ENCODE measurements at regions not wholly inside any gene's neighbourhood (a gene's known extent, or its start where the extent isn't known, plus 50 kb on each side); places are given as distances from the start of the nearest gene placed in this dataset.

DNA sequence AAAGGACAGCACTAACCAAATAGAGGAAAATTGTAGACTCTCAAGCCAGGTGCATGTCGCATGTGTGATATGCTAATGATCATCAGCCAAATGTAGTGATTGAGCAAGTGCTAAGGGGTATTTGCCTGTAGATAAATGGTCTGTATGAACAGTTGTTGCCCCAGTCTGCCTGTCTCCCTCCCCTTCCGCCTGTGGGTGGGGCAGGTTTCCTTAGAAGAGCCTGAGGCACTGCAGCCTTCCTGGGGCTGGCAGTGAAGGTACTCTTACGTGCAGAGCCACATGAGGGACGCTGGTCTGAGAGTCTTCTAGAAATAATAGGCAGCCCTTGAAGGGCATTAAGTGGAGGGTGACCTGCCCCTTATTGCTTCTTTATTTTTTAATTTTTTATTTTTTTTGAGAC, 152.1 kb downstream of the SNX10 start:
- no peaks in the 10 kb centered on the region for H3K79me2 ChIP-seq (ENCODE audit: insufficient read depth, low read length)
- no peaks in the 10 kb centered on the region for H3K9me3 ChIP-seq (ENCODE audit: low read depth, low read length)
- TF ChIP-seq, protein P1, sequence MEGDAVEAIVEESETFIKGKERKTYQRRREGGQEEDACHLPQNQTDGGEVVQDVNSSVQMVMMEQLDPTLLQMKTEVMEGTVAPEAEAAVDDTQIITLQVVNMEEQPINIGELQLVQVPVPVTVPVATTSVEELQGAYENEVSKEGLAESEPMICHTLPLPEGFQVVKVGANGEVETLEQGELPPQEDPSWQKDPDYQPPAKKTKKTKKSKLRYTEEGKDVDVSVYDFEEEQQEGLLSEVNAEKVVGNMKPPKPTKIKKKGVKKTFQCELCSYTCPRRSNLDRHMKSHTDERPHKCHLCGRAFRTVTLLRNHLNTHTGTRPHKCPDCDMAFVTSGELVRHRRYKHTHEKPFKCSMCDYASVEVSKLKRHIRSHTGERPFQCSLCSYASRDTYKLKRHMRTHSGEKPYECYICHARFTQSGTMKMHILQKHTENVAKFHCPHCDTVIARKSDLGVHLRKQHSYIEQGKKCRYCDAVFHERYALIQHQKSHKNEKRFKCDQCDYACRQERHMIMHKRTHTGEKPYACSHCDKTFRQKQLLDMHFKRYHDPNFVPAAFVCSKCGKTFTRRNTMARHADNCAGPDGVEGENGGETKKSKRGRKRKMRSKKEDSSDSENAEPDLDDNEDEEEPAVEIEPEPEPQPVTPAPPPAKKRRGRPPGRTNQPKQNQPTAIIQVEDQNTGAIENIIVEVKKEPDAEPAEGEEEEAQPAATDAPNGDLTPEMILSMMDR (IDR thresholded peaks at IDR 0.05; ENCODE audit: extremely low read depth, low read depth, low read length), result no peak
- H3K27ac ChIP-seq (ENCODE audit: low read depth, low read length), result no peak overlapping the region
- no peaks in the 10 kb centered on the region for H3K4me1 ChIP-seq (ENCODE audit: insufficient read depth, low read length)
- H3K36me3 ChIP-seq (ENCODE audit: insufficient read depth, low read length), result no peaks in the 10 kb centered on the region
- DNase-seq (ENCODE audit: insufficient read length, low spot score, missing footprints), result no peak
- H3K27me3 ChIP-seq (ENCODE audit: insufficient read depth, low read length), result no peaks in the 10 kb centered on the region
- no peak overlapping the region for H3K4me2 ChIP-seq (ENCODE audit: insufficient read depth, low read length)
- H3K4me3 ChIP-seq (ENCODE audit: insufficient read depth, low read length), result no peak overlapping the region
- H4K20me1 ChIP-seq (ENCODE audit: insufficient read depth, low read length), result no peaks in the 10 kb centered on the region
- no peak overlapping the region for H2AFZ ChIP-seq (ENCODE audit: low read length)

DNA sequence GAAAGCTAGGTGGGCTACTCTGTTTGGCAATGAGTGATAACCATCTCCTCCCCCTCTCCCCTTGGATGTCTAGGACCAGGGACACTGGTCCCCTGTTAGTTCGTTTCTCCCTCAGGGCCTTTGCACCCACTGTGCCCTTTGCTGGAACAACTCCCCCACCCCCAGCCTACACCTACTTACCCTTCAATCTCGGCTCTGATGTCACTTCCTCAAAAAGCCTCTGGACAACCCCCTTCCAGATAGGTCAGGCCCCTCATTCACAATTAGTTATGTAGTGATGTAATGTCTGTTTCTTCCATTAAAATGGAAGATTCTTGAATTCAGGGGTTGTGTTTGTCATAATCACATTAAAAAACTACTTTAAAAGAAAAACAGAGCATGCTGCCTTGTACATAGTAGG, 152.9 kb downstream of the SNX10 start:
- H3K9me3 ChIP-seq (ENCODE audit: low read depth, low read length), result no peaks in the 10 kb centered on the region
- TF ChIP-seq, protein P1 (IDR thresholded peaks at IDR 0.05; ENCODE audit: extremely low read depth, low read depth, low read length), result no peak
- DNase-seq (ENCODE audit: insufficient read length, low spot score, missing footprints), result no peak

DNA sequence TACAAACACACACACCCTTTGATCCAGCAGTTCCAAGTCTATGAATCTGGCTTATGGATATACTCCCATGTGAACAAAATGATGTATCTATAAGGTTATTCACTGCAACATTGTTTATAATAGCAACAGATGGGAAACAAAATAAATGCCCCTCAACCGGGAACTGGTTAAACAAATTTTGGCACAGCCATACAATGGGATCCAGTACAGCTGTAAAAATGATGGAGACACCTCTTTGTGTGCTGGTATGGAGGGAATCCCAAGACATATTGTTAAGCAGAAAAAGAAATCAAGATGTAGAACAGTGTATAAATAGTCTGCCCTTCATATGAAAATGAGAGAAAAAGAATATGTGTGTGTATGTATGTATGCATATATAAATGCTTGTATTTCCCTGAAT, 155.5 kb downstream of the SNX10 start:
- Histone ChIP-seq H3K4me3 (ENCODE audit: insufficient read depth, low read length) (no peak overlapping the region), H3K4me1 (ENCODE audit: insufficient read depth, low read length) (no peaks in the 10 kb centered on the region), H4K20me1 (ENCODE audit: insufficient read depth, low read length) (no peaks in the 10 kb centered on the region), H3K79me2 (ENCODE audit: insufficient read depth, low read length) (no peaks in the 10 kb centered on the region), H3K4me2 (ENCODE audit: insufficient read depth, low read length) (no peak overlapping the region), H3K36me3 (ENCODE audit: insufficient read depth, low read length) (no peaks in the 10 kb centered on the region), H3K9me3 (ENCODE audit: low read depth, low read length) (no peaks in the 10 kb centered on the region), H3K27ac (ENCODE audit: low read depth, low read length) (no peak overlapping the region), H2AFZ (ENCODE audit: low read length) (no peak overlapping the region), H3K27me3 (ENCODE audit: insufficient read depth, low read length) (no peaks in the 10 kb centered on the region)
- DNase-seq (ENCODE audit: insufficient read length, low spot score, missing footprints), result no peak
- TF ChIP-seq, protein P1 (IDR thresholded peaks at IDR 0.05; ENCODE audit: extremely low read depth, low read depth, low read length), result no peak

More for the DNA sequence above, 152.9 kb downstream of the SNX10 start:
- H3K4me3 ChIP-seq (ENCODE audit: insufficient read depth, low read length), result no peak overlapping the region
- H3K36me3 ChIP-seq (ENCODE audit: insufficient read depth, low read length), result no peaks in the 10 kb centered on the region
- H3K4me1 ChIP-seq (ENCODE audit: insufficient read depth, low read length), result no peaks in the 10 kb centered on the region
- no peak overlapping the region for H3K4me2 ChIP-seq (ENCODE audit: insufficient read depth, low read length)
- H2AFZ ChIP-seq (ENCODE audit: low read length), result no peak overlapping the region
- H3K27ac ChIP-seq (ENCODE audit: low read depth, low read length), result no peak overlapping the region
- H3K79me2 ChIP-seq (ENCODE audit: insufficient read depth, low read length), result no peaks in the 10 kb centered on the region
- no peaks in the 10 kb centered on the region for H4K20me1 ChIP-seq (ENCODE audit: insufficient read depth, low read length)
- no peaks in the 10 kb centered on the region for H3K27me3 ChIP-seq (ENCODE audit: insufficient read depth, low read length)

DNA sequence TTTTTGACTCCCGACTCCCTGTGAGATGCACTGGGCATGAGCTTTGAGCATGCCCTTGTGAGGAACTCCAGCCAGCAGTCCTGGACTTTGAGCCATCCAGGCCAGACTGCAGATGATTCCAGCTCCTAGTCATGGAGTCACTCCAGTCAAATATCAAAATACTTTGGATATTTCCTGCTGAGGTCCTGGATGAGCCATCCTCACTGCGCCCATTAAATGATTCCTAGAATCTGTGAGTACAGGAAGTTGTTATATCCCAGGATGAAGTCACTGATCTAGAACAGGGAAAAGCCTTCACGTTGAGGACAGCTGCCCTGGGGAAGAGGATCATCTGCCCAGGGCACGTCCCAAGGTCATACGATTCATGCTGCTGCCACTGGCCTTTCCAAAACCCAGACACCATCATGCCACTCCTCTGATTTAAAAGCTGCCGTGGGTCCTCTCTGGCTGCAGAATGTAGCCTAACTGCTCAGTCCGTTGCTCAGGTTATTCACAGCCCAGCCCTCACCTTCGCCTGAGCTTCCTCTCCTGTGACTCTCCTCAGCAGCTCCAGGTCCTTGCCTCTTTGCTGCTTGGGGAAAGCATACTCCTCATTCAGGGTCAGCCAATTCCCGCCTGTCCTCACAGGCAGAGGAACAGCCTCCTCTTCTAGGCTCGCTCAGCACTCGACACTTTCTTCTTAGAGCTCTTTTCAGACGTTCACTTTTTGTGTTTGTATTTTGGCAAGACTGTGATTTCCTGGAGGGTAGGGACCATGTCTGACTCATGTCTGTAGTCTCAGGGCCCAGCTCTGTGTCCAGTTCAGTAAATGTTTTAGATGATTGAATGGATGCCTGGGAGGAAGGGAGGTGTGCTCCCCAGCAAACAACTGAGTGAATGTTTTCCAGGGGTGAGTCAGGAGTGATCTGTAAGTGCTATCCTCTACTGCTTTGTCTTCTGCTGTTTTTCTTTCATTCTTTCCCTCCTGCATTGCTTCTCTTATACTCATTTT, 157.8 kb downstream of the SNX10 start:
- Histone ChIP-seq H2AFZ (ENCODE audit: low read length) (no peak overlapping the region), H3K27ac (ENCODE audit: low read depth, low read length) (no peak overlapping the region)

More for the DNA sequence above, 157.8 kb downstream of the SNX10 start:
- Histone ChIP-seq H3K4me1 (ENCODE audit: insufficient read depth, low read length) (no peaks in the 10 kb centered on the region), H3K36me3 (ENCODE audit: insufficient read depth, low read length) (no peaks in the 10 kb centered on the region), H3K27me3 (ENCODE audit: insufficient read depth, low read length) (no peaks in the 10 kb centered on the region), H3K9me3 (ENCODE audit: low read depth, low read length) (no peaks in the 10 kb centered on the region), H3K4me3 (ENCODE audit: insufficient read depth, low read length) (no peak overlapping the region), H4K20me1 (ENCODE audit: insufficient read depth, low read length) (no peaks in the 10 kb centered on the region), H3K79me2 (ENCODE audit: insufficient read depth, low read length) (no peaks in the 10 kb centered on the region), H3K4me2 (ENCODE audit: insufficient read depth, low read length) (no peak overlapping the region)
- no peak for DNase-seq (ENCODE audit: insufficient read length, low spot score, missing footprints)
- TF ChIP-seq, protein P1 (IDR thresholded peaks at IDR 0.05; ENCODE audit: extremely low read depth, low read depth, low read length), result no peak
